ENCODE measurements at regions not wholly inside any gene's neighbourhood (a gene's known extent, or its start where the extent isn't known, plus 50 kb on each side); places are given as distances from the start of the nearest gene placed in this dataset.

DNA sequence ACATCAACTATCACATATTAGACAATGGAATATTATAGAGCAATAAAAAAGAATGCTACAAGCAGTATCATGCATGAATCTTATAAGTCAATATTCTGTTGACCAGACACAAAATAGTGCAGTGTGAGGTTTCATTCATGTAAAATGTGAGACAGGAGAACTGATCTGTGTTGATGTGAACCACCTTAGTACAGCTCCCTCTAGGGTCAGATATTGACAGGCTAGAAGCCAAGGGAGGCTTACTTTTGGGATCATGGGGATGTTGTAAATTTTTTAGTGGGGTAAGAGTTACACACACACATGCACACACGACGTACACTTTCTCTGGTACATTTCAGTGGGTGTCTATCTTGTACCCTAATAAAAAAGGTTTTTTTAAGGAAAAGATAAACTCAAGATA lies 231.6 kb upstream of the FOXK1 start:
- in situ Hi-C loops (cut with HindIII; ENCODE audit: low pct_ligation_motif_present, low sequenced_read_pairs), result no loop called here
- Histone ChIP-seq H3K27me3 (replicated peaks) (no peaks in the 10 kb centered on the region), H3K36me3 (replicated peaks) (no peaks in the 10 kb centered on the region), H3K27ac (no peak overlapping the region), H3K4me3 (ENCODE audit: low read depth, low read length) (no peak overlapping the region)
- TF ChIP-seq, protein P1, sequence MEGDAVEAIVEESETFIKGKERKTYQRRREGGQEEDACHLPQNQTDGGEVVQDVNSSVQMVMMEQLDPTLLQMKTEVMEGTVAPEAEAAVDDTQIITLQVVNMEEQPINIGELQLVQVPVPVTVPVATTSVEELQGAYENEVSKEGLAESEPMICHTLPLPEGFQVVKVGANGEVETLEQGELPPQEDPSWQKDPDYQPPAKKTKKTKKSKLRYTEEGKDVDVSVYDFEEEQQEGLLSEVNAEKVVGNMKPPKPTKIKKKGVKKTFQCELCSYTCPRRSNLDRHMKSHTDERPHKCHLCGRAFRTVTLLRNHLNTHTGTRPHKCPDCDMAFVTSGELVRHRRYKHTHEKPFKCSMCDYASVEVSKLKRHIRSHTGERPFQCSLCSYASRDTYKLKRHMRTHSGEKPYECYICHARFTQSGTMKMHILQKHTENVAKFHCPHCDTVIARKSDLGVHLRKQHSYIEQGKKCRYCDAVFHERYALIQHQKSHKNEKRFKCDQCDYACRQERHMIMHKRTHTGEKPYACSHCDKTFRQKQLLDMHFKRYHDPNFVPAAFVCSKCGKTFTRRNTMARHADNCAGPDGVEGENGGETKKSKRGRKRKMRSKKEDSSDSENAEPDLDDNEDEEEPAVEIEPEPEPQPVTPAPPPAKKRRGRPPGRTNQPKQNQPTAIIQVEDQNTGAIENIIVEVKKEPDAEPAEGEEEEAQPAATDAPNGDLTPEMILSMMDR (IDR thresholded peaks at IDR 0.05; ENCODE audit: low read depth, low read length, missing control alignments), result no peak
- DNase-seq, result no peak

GRCh38 chr7:4460597-4460996 lies 221.5 kb upstream of the FOXK1 start:
- Histone ChIP-seq H3K4me3 (ENCODE audit: low read depth, low read length) (no peak overlapping the region), H3K27ac (no peak overlapping the region), H3K27me3 (replicated peaks) (no peaks in the 10 kb centered on the region), H3K36me3 (replicated peaks) (no peaks in the 10 kb centered on the region)
- TF ChIP-seq, protein P1 (IDR thresholded peaks at IDR 0.05; ENCODE audit: low read depth, low read length, missing control alignments), result no peak
- no peak for DNase-seq
- in situ Hi-C loops (cut with HindIII; ENCODE audit: low pct_ligation_motif_present, low sequenced_read_pairs), result no loop called here

- TF ChIP-seq, protein P1 (IDR thresholded peaks at IDR 0.05; ENCODE audit: low read depth, low read length, missing control alignments), result no peak
- in situ Hi-C loops (cut with HindIII; ENCODE audit: low pct_ligation_motif_present, low sequenced_read_pairs), result no loop called here
- H3K4me3 ChIP-seq (ENCODE audit: low read depth, low read length), result no peak overlapping the region
- no peaks in the 10 kb centered on the region for H3K27me3 ChIP-seq (replicated peaks)
- H3K27ac ChIP-seq, result no peak overlapping the region
- no peaks in the 10 kb centered on the region for H3K36me3 ChIP-seq (replicated peaks)
- DNase-seq, result no peak
Measured at GRCh38 chr7:4461531-4461930, 220.6 kb upstream of the FOXK1 start.

DNA sequence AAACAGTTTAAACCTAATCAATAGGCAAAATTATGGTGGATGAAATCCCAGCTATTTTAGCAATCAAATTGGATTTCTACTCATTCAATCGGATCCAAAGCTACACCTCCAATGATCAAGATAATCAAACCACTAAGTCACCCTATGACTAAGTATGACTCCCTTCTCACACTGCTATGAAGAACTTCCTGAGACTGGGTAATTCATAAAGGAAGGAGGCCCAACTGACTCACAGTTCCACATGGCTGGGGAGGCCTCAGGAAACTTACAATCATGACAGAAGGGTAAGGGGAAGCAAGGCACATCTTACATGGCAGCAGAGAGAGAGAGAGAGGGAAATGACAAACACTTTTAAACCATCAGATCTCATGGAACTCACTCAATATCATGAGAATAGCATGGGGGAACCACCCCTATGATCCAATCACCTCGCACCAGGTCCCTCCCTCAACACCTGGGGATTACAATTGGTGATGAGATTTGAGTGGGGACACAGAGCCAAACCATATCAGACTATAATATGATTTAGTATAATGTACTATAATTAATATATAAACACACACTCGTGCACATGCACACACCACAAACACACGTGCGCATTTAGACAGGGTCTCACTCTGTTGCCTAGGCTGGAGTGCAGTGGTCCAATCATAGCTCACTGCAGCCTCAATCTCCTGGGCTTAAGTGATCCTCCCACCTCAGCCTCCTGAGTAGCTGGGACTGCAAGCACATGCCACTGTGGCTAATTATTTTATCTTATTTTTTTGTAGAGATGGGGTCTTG lies 213.6 kb upstream of the FOXK1 start:
- no peaks in the 10 kb centered on the region for H3K27me3 ChIP-seq (replicated peaks)
- H3K36me3 ChIP-seq (replicated peaks), result no peaks in the 10 kb centered on the region
- H3K4me3 ChIP-seq (ENCODE audit: low read depth, low read length), result no peak overlapping the region
- in situ Hi-C loops (cut with HindIII; ENCODE audit: low pct_ligation_motif_present, low sequenced_read_pairs), result no loop called here
- TF ChIP-seq, protein P1 (IDR thresholded peaks at IDR 0.05; ENCODE audit: low read depth, low read length, missing control alignments), result no peak
- DNase-seq, result no peak
- no peak overlapping the region for H3K27ac ChIP-seq

GRCh38 chr7:4470246-4470645 lies 211.8 kb upstream of the FOXK1 start:
- no peak overlapping the region for H3K4me3 ChIP-seq (ENCODE audit: low read depth, low read length)
- H3K27ac ChIP-seq, result no peak overlapping the region
- in situ Hi-C loops (cut with HindIII; ENCODE audit: low pct_ligation_motif_present, low sequenced_read_pairs), result no loop called here
- TF ChIP-seq, protein P1 (IDR thresholded peaks at IDR 0.05; ENCODE audit: low read depth, low read length, missing control alignments), result no peak
- H3K36me3 ChIP-seq (replicated peaks), result no peaks in the 10 kb centered on the region
- H3K27me3 ChIP-seq (replicated peaks), result no peaks in the 10 kb centered on the region
- no peak for DNase-seq

DNA sequence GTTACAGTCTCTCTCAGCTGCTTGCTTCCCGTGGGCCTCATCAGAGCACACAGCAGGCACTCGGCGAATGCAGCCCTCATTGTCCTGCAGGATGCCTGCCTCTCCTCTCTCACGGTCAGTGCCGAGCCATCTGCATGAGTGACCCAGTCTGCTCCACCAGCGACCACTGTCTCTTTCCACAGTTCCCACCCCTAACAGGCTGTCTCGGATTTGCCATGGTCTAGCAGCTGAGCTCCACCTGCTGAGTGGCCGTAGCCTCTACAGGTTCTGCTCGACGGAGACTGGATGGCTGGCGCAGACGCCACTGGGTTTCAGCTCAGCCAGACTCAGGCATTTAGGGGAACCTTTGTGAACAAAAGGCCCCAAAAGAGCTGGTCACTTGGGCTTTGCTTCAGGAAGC lies 209.4 kb upstream of the FOXK1 start:
- H3K27me3 ChIP-seq (replicated peaks), result no peaks in the 10 kb centered on the region
- no peaks in the 10 kb centered on the region for H3K36me3 ChIP-seq (replicated peaks)
- H3K4me3 ChIP-seq (ENCODE audit: low read depth, low read length), result no peak overlapping the region
- H3K27ac ChIP-seq, result no peak overlapping the region
- DNase-seq, result no peak
- TF ChIP-seq, protein P1 (IDR thresholded peaks at IDR 0.05; ENCODE audit: low read depth, low read length, missing control alignments), result no peak
- in situ Hi-C loops (cut with HindIII; ENCODE audit: low pct_ligation_motif_present, low sequenced_read_pairs), result no loop called here
